ENCODE measurements at regions not wholly inside any gene's neighbourhood (a gene's known extent, or its start where the extent isn't known, plus 50 kb on each side); places are given as distances from the start of the nearest gene placed in this dataset.

GRCh38 chr6:71130277-71130676 lies 158.3 kb upstream of the OGFRL1 start:
- Histone ChIP-seq H3K27ac (no peak overlapping the region), H3K4me3 (no peak overlapping the region)
- DNase-seq (ENCODE audit: low spot score), result no peak
- TF ChIP-seq, protein P1, sequence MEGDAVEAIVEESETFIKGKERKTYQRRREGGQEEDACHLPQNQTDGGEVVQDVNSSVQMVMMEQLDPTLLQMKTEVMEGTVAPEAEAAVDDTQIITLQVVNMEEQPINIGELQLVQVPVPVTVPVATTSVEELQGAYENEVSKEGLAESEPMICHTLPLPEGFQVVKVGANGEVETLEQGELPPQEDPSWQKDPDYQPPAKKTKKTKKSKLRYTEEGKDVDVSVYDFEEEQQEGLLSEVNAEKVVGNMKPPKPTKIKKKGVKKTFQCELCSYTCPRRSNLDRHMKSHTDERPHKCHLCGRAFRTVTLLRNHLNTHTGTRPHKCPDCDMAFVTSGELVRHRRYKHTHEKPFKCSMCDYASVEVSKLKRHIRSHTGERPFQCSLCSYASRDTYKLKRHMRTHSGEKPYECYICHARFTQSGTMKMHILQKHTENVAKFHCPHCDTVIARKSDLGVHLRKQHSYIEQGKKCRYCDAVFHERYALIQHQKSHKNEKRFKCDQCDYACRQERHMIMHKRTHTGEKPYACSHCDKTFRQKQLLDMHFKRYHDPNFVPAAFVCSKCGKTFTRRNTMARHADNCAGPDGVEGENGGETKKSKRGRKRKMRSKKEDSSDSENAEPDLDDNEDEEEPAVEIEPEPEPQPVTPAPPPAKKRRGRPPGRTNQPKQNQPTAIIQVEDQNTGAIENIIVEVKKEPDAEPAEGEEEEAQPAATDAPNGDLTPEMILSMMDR (IDR thresholded peaks at IDR 0.05), result no peak

DNA sequence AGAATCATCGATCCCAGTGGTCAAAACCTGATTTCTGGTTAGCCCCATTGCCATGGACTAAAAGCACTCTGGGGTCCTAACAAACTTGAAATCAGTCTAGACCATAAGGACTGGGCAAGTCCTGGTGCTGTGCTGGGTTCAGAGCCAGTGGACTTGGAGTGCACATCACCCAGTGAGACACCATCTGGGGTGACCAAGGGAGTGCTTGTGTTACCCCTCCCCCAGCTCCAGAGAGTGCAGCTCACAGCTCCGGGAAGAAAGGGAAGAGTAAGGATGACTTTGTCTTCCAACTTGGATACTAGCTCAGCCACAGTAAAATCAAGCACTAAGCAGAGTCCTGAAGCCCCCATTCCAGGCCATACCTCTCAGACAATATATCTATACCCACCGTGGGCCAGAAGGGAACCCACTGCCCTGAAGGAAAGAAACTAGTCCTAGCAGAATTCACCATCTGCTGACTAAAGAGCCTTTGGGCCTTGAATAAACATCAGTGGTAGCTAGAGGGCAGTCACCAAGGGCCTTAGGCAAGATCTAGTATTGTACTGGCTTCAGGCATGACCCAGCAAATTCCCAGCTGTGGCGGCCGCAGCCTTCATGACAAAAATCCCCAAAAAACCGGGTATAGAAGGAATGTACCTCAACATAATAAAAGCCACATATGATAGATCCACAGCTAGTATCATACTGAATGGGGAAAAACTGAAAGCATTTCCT lies 153.5 kb upstream of the OGFRL1 start:
- H3K27ac ChIP-seq, result no peak overlapping the region
- TF ChIP-seq, protein P1 (IDR thresholded peaks at IDR 0.05), result no peak
- no peak for DNase-seq (ENCODE audit: low spot score)
- no peak overlapping the region for H3K4me3 ChIP-seq

DNA sequence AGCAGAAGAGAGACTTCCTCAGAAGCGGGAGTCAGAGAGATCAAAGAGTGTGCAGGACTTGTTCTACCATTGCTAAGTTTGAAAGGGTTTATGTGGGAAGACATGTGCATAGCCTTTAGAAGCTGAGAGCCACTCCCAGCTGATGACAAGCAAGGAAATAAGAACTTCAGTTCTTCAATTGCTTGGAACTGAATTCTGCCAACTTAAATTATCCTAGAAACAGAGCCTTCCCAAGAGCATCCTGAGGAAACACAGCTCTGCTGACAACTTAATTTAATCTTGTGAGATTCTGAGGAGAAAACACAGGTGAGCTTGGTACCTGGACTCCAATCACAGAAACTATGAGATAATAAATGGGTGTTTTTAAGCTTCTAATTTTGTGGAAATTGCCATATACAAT lies 150.6 kb upstream of the OGFRL1 start:
- no peak for DNase-seq (ENCODE audit: low spot score)
- TF ChIP-seq, protein P1 (IDR thresholded peaks at IDR 0.05), result no peak
- Histone ChIP-seq H3K27ac (no peak overlapping the region), H3K4me3 (no peak overlapping the region)

DNA sequence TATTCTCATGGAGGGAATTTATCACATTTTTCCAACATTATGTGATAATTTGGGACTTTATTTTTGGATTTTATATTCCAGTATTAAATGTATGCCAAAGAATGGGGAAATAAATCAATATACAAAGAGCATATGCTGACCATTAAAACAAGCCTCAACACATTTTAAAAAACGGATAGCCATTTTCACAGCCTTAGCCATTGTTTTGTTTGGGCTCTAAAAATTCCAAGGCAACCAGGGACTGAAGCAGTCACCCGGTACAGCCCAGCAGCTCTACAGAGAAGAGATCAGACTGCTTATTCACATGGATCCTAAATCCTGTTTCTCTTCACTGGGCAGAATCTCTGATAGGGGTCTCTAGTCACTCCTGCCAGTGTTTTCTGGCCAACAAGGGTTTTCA lies 150.2 kb upstream of the OGFRL1 start:
- TF ChIP-seq, protein P1 (IDR thresholded peaks at IDR 0.05), result no peak
- DNase-seq (ENCODE audit: low spot score), result no peak
- no peak overlapping the region for H3K4me3 ChIP-seq
- no peak overlapping the region for H3K27ac ChIP-seq

DNA sequence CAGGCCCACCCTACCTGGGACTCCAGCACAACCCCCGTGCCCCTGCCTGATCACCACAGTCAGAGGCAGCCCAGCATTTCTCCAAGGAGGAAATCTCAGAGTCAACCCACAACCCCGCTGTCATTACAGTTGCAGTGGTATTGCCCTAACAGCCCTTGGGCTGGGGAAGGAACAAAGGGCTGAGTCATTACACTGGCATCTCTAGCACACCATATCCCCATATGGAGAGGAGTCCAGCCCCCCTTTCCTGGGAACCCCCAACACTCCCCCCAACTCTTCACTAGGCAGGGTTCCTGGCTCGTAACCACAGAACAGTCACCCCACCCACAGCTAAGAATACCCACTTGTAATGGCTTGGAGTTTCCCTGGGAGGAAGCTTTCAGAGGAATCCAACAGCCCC lies 149.4 kb upstream of the OGFRL1 start:
- Histone ChIP-seq H3K27ac (no peak overlapping the region), H3K4me3 (no peak overlapping the region)
- TF ChIP-seq, protein P1 (IDR thresholded peaks at IDR 0.05), result no peak
- DNase-seq (ENCODE audit: low spot score), result no peak

- no peak overlapping the region for H3K27ac ChIP-seq
Observed at GRCh38 chr6:71153755-71154325, 134.8 kb upstream of the OGFRL1 start.

More at GRCh38 chr6:71153755-71154325, 134.8 kb upstream of the OGFRL1 start:
- TF ChIP-seq, protein P1 (IDR thresholded peaks at IDR 0.05), result no peak
- no peak overlapping the region for H3K4me3 ChIP-seq
- no peak for DNase-seq (ENCODE audit: low spot score)

All from coronary artery (tissue), 2 donors.